ENCODE measurements at regions not wholly inside any gene's neighbourhood (a gene's known extent, or its start where the extent isn't known, plus 50 kb on each side); places are given as distances from the start of the nearest gene placed in this dataset.

GRCh38 chr11:119786431-119787073, 57.6 kb upstream of the NECTIN1 start:
- TF ChIP-seq EZH2 (IDR thresholded peaks at IDR 0.05; ENCODE audit: insufficient read depth, poor library complexity, severe bottlenecking) (no peak), EZH2phosphoT487 (IDR thresholded peaks at IDR 0.05; ENCODE audit: insufficient read depth, low read depth) (no peak)

Data from GM23248 (cell line).